ENCODE measurements at regions not wholly inside any gene's neighbourhood (a gene's known extent, or its start where the extent isn't known, plus 50 kb on each side); places are given as distances from the start of the nearest gene placed in this dataset.

- Histone ChIP-seq H3K27me3 (ENCODE audit: insufficient read depth, low read length) (no peaks in the 10 kb centered on the region), H3K36me3 (ENCODE audit: insufficient read depth, low read length) (no peaks in the 10 kb centered on the region), H3K4me2 (ENCODE audit: insufficient read depth, low read length) (no peak overlapping the region), H3K4me1 (ENCODE audit: insufficient read depth, low read length) (peaks cover 15% of the 10 kb centered on the region), H3K9me3 (ENCODE audit: low read depth, low read length) (no peaks in the 10 kb centered on the region), H3K27ac (ENCODE audit: low read depth, low read length) (no peak overlapping the region), H2AFZ (ENCODE audit: low read length) (no peak overlapping the region), H3K4me3 (ENCODE audit: insufficient read depth, low read length) (no peak overlapping the region), H4K20me1 (ENCODE audit: insufficient read depth, low read length) (no peaks in the 10 kb centered on the region), H3K79me2 (ENCODE audit: insufficient read depth, low read length) (no peaks in the 10 kb centered on the region)
- peak; percentile 18 for DNase-seq (ENCODE audit: insufficient read length, low spot score, missing footprints)
- TF ChIP-seq CTCF (IDR thresholded peaks at IDR 0.05; ENCODE audit: extremely low read depth, low read depth, low read length), result peak; percentile 38
Measured at GRCh38 chrX:63506320-63506719, 155.2 kb upstream of the SPIN4 start.

GRCh38 chrX:63503541-63503940 is 152.4 kb upstream of the SPIN4 start:
- DNase-seq (ENCODE audit: insufficient read length, low spot score, missing footprints), result no peak
- Histone ChIP-seq H3K27ac (ENCODE audit: low read depth, low read length) (no peak overlapping the region), H3K4me3 (ENCODE audit: insufficient read depth, low read length) (no peak overlapping the region), H2AFZ (ENCODE audit: low read length) (no peak overlapping the region), H4K20me1 (ENCODE audit: insufficient read depth, low read length) (no peaks in the 10 kb centered on the region), H3K9me3 (ENCODE audit: low read depth, low read length) (no peaks in the 10 kb centered on the region), H3K79me2 (ENCODE audit: insufficient read depth, low read length) (peaks cover 6% of the 10 kb centered on the region), H3K27me3 (ENCODE audit: insufficient read depth, low read length) (no peaks in the 10 kb centered on the region), H3K4me1 (ENCODE audit: insufficient read depth, low read length) (peaks cover 15% of the 10 kb centered on the region), H3K36me3 (ENCODE audit: insufficient read depth, low read length) (no peaks in the 10 kb centered on the region), H3K4me2 (ENCODE audit: insufficient read depth, low read length) (peak overlapping the region; percentile 26)
- TF ChIP-seq CTCF (IDR thresholded peaks at IDR 0.05; ENCODE audit: extremely low read depth, low read depth, low read length), result no peak

- H3K27me3 ChIP-seq (ENCODE audit: insufficient read depth, low read length), result no peaks in the 10 kb centered on the region
- no peak for TF ChIP-seq CTCF (IDR thresholded peaks at IDR 0.05; ENCODE audit: extremely low read depth, low read depth, low read length)
Measured at GRCh38 chrX:63488546-63489373, 137.6 kb upstream of the SPIN4 start.

GRCh38 chrX:63475200-63475599 is 124.1 kb upstream of the SPIN4 start:
- H3K27ac ChIP-seq (ENCODE audit: low read depth, low read length), result no peak overlapping the region
- no peaks in the 10 kb centered on the region for H3K27me3 ChIP-seq (ENCODE audit: insufficient read depth, low read length)
- no peak for DNase-seq (ENCODE audit: insufficient read length, low spot score, missing footprints)
- H2AFZ ChIP-seq (ENCODE audit: low read length), result no peak overlapping the region
- H3K4me2 ChIP-seq (ENCODE audit: insufficient read depth, low read length), result no peak overlapping the region
- H3K4me1 ChIP-seq (ENCODE audit: insufficient read depth, low read length), result no peaks in the 10 kb centered on the region
- no peaks in the 10 kb centered on the region for H3K79me2 ChIP-seq (ENCODE audit: insufficient read depth, low read length)
- no peak overlapping the region for H3K4me3 ChIP-seq (ENCODE audit: insufficient read depth, low read length)
- no peaks in the 10 kb centered on the region for H4K20me1 ChIP-seq (ENCODE audit: insufficient read depth, low read length)
- H3K9me3 ChIP-seq (ENCODE audit: low read depth, low read length), result peaks cover 9% of the 10 kb centered on the region
- no peak for TF ChIP-seq CTCF (IDR thresholded peaks at IDR 0.05; ENCODE audit: extremely low read depth, low read depth, low read length)
- H3K36me3 ChIP-seq (ENCODE audit: insufficient read depth, low read length), result no peaks in the 10 kb centered on the region

More at GRCh38 chrX:63488546-63489373, 137.6 kb upstream of the SPIN4 start:
- no peaks in the 10 kb centered on the region for H3K4me1 ChIP-seq (ENCODE audit: insufficient read depth, low read length)
- H3K9me3 ChIP-seq (ENCODE audit: low read depth, low read length), result no peaks in the 10 kb centered on the region
- no peaks in the 10 kb centered on the region for H3K79me2 ChIP-seq (ENCODE audit: insufficient read depth, low read length)
- H2AFZ ChIP-seq (ENCODE audit: low read length), result no peak overlapping the region
- no peaks in the 10 kb centered on the region for H3K36me3 ChIP-seq (ENCODE audit: insufficient read depth, low read length)
- no peak overlapping the region for H3K4me2 ChIP-seq (ENCODE audit: insufficient read depth, low read length)
- H4K20me1 ChIP-seq (ENCODE audit: insufficient read depth, low read length), result no peaks in the 10 kb centered on the region
- H3K27ac ChIP-seq (ENCODE audit: low read depth, low read length), result no peak overlapping the region
- no peak overlapping the region for H3K4me3 ChIP-seq (ENCODE audit: insufficient read depth, low read length)
- no peak for DNase-seq (ENCODE audit: insufficient read length, low spot score, missing footprints)
